ENCODE measurements at regions not wholly inside any gene's neighbourhood (a gene's known extent, or its start where the extent isn't known, plus 50 kb on each side); places are given as distances from the start of the nearest gene placed in this dataset.

GRCh38 chr14:34012978-34013720 lies 62.3 kb upstream of the EGLN3 start:
- ChIA-PET POLR2A (no interaction called here), CTCF (interaction anchor here (1.5 kb wide), 1 partner anchor 163 kb away, joined by 3 read pairs; no protein-coding TSS in a partner anchor), RAD21 (ENCODE audit: low non-redundant PET in 1 of 2, low total read pairs in 2 of 2, uncharacterized antibody in 2 of 2, unreplicated experiment in 2 of 2) (no interaction called here)
- Histone ChIP-seq H3K9me2 (ENCODE audit: insufficient read depth) (no peaks in the 10 kb centered on the region), H3K4me1 (ENCODE audit: control insufficient read depth in 1 of 2, insufficient read depth in 2 of 2, low read length in 2 of 2) (no peaks in the 10 kb centered on the region), H2AFZ (ENCODE audit: low read depth, low read length, poor library complexity, severe bottlenecking) (no peak overlapping the region), H3K4me2 (ENCODE audit: low read length) (no peak overlapping the region), H3K9me3 (ENCODE audit: control insufficient read depth in 1 of 2, insufficient read depth in 1 of 2, low read depth in 1 of 2, low read length in 2 of 2) (no peaks in the 10 kb centered on the region), H3K79me2 (ENCODE audit: insufficient read depth, low read length) (no peaks in the 10 kb centered on the region), H3K27ac (ENCODE audit: low read depth, low read length) (no peak overlapping the region), H3K9ac (ENCODE audit: low read length) (no peak overlapping the region), H3K36me3 (ENCODE audit: control insufficient read depth in 1 of 2, insufficient read depth in 2 of 2, low read length in 2 of 2) (no peaks in the 10 kb centered on the region), H3K4me3 (replicated peaks in 1 of 2; ENCODE audit: low read depth in 1 of 2, low read length in 2 of 2) (no peak overlapping the region), H4K20me1 (ENCODE audit: insufficient read depth) (no peaks in the 10 kb centered on the region), H3K27me3 (ENCODE audit: insufficient read depth, low read length) (no peaks in the 10 kb centered on the region)
- no peak for ATAC-seq
- TF ChIP-seq MAX (IDR thresholded peaks at IDR 0.05) (no peak), ZFX (IDR thresholded peaks at IDR 0.05) (no peak), ZNF274 (IDR thresholded peaks at IDR 0.05; ENCODE audit: low read depth, low read length) (no peak), EGR1 (IDR thresholded peaks at IDR 0.05; ENCODE audit: low read depth) (no peak), CEBPB (IDR thresholded peaks at IDR 0.05; ENCODE audit: low read depth) (no peak), ZBTB33 (IDR thresholded peaks at IDR 0.05; ENCODE audit: extremely low read depth, insufficient replicate concordance, low read length) (no peak), CBX3 (IDR thresholded peaks at IDR 0.05; ENCODE audit: low read depth) (no peak), CTCF (IDR thresholded peaks at IDR 0.05 in 2 of 3, conservative IDR thresholded peaks at IDR 0.05 in 1 of 3; ENCODE audit: borderline replicate concordance in 1 of 3, insufficient read depth in 1 of 3, low read depth in 2 of 3, low read length in 2 of 3) (no peak), EZH2 (IDR thresholded peaks at IDR 0.05) (no peak), SP1 (IDR thresholded peaks at IDR 0.05; ENCODE audit: low read depth) (no peak), ELF1 (IDR thresholded peaks at IDR 0.05; ENCODE audit: borderline replicate concordance, low read depth) (no peak), YY1 (IDR thresholded peaks at IDR 0.05; ENCODE audit: extremely low read depth, insufficient replicate concordance, low read depth, low read length) (no peak), JUND (IDR thresholded peaks at IDR 0.05) (no peak), TCF7L2 (IDR thresholded peaks at IDR 0.05; ENCODE audit: borderline replicate concordance, extremely low read depth, insufficient read depth, insufficient read length) (no peak), FOSL1 (IDR thresholded peaks at IDR 0.05; ENCODE audit: low read depth) (no peak), POLR2A (IDR thresholded peaks at IDR 0.05; ENCODE audit: borderline replicate concordance, extremely low read depth, insufficient read depth, insufficient read length) (no peak), SIN3A (IDR thresholded peaks at IDR 0.05; ENCODE audit: low read depth) (no peak), SRF (IDR thresholded peaks at IDR 0.05; ENCODE audit: low read depth) (no peak)
- no peak for DNase-seq (ENCODE audit: low read depth, low spot score)
- intact Hi-C loops (cut with micrococcal nuclease) = no loop called here
- no TSS peak for BruUV-seq (replicated peaks)

Data from HCT116 (cell line).